Esophagus muscularis mucosa (tissue), 4 donors: ENCODE measurements at regions not wholly inside any gene's neighbourhood (a gene's known extent, or its start where the extent isn't known, plus 50 kb on each side); places are given as distances from the start of the nearest gene placed in this dataset.

ENCODE experiments used
- DNase-seq: peaks from one replicate; pipeline ENCODE4 v3.0.0-alpha.2; 2017; ENCODE audit errors: extremely low spot score
- H3K27ac ChIP-seq, 4 donors: fragments of 200-600 bp; sonication (generic); replicated peaks in 1 of 4; 1 replicate in 3 of 4; 2 replicates in 1 of 4; pipeline ENCODE4 v1.5.1; 2016 to 2019; ENCODE audit warnings: mild to moderate bottlenecking in 1 of 4
- H3K27me3 ChIP-seq, 4 donors: fragments of 200-600 bp; sonication (generic); one replicate each; pipeline versions ENCODE4 v1.5.1 to v1.6.0; 2016 to 2019
- H3K36me3 ChIP-seq, 4 donors: fragments of 200-600 bp; sonication (generic); one replicate each; pipeline ENCODE4 v1.5.1; 2016 to 2019
- H3K4me1 ChIP-seq, 4 donors: fragments of 200-600 bp; sonication (generic); one replicate each; pipeline ENCODE4 v1.5.1; 2016 to 2019
- H3K4me3 ChIP-seq, 4 donors: fragments of 200-600 bp; sonication (generic); 1 replicate in 2 of 4; 2 replicates in 2 of 4; pipeline ENCODE4 v1.5.1; 2016 to 2019; ENCODE audit warnings: mild to moderate bottlenecking in 4 of 4, moderate library complexity in 1 of 4
- H3K9me3 ChIP-seq, 4 donors: fragments of 200-600 bp; sonication (generic); 1 replicate in 3 of 4; 2 replicates in 1 of 4; pipeline ENCODE4 v1.5.1; 2016 to 2019
- EP300 ChIP-seq: sonication (generic); formaldehyde crosslinking; IDR thresholded peaks from one replicate; pipeline ENCODE4 v1.6.1; 2017; ENCODE audit warnings: antibody characterized with exemption
- POLR2A ChIP-seq: fragments of 450-650 bp; IDR thresholded peaks from one replicate; pipeline ENCODE4 v1.6.1; 2017; ENCODE audit warnings: antibody characterized with exemption, moderate library complexity, mild to moderate bottlenecking, low read depth
- POLR2AphosphoS5 ChIP-seq, 2 donors: sonication (generic); formaldehyde crosslinking; IDR thresholded peaks; one replicate each; pipeline ENCODE4 v1.6.1; 2017; ENCODE audit warnings: antibody characterized with exemption in 2 of 2
- WGBS: methylation state at CpG from one replicate; pipeline ENCODE4 v1.1.5; 2018; 5-methylcytosine and 5-hydroxymethylcytosine counted together
- intact Hi-C: fragments of 100-400 bp; cut with DNase I; formaldehyde crosslinking; loops from one replicate; pipeline ENCODE4 v1.15.1; 2023
- TF ChIP-seq, protein P1 (sequence below), 3 experiments: fragments of 200-600 bp in 2 of 3; fragments of 450-650 bp in 1 of 3; sonication (generic) in 2 of 3; IDR thresholded peaks; one replicate each; pipeline ENCODE4 v1.5.1; 2017 to 2019; ENCODE audit warnings: antibody characterized with exemption in 3 of 3, mild to moderate bottlenecking in 2 of 3, moderate library complexity in 1 of 3

DNA sequence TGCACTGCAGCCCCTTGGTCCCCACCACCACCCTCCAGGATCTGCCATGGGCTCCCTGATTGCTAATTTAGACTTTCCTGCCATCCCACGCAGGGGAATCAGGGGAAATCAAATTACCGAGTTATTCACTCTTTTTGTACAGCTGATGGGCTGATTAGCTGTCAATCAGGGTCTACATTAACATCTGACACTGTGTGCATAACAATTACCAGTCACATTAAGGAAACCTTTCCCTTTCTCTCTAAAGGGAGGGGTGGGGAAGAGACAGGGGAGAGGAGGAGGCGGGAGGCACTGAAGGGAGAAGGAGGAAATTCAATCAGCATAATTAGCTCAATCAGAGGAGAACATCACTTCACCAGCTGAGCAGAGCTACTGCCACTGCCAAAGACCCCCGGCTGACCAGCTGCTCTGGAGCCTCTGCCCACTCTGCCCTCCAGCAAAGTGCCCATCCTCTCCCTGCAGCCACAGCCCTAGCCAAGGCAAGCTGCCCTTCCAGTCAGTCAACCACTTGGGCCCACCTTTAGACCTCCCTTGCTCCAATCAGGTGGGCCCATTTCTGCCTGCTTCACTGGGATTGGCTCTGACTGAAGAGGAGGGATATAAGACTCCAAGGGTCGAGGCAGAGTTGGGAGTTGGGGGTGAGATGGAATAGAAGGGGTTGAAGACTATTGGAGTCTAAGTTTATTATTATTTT, 199.3 kb upstream of the ZC3H12A start:
- peaks cover 0 to 8% (median under 1%) of the 10 kb centered on the region in 4 donors for H3K9me3 ChIP-seq
- intact Hi-C loops: no loop called here
- peaks cover 0 to 66% (median 0%) of the 10 kb centered on the region in 4 donors for H3K27me3 ChIP-seq
- WGBS: 73% methylated on average over 5 of the region's 5 CpGs
- no peak for TF ChIP-seq POLR2AphosphoS5 (IDR thresholded peaks at IDR 0.05)
- TF ChIP-seq EP300: no peak
- TF ChIP-seq, protein P1, sequence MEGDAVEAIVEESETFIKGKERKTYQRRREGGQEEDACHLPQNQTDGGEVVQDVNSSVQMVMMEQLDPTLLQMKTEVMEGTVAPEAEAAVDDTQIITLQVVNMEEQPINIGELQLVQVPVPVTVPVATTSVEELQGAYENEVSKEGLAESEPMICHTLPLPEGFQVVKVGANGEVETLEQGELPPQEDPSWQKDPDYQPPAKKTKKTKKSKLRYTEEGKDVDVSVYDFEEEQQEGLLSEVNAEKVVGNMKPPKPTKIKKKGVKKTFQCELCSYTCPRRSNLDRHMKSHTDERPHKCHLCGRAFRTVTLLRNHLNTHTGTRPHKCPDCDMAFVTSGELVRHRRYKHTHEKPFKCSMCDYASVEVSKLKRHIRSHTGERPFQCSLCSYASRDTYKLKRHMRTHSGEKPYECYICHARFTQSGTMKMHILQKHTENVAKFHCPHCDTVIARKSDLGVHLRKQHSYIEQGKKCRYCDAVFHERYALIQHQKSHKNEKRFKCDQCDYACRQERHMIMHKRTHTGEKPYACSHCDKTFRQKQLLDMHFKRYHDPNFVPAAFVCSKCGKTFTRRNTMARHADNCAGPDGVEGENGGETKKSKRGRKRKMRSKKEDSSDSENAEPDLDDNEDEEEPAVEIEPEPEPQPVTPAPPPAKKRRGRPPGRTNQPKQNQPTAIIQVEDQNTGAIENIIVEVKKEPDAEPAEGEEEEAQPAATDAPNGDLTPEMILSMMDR (IDR thresholded peaks at IDR 0.05): no peak
- no peak for TF ChIP-seq POLR2A
- no peak for DNase-seq
- no peak overlapping the region for H3K4me3 ChIP-seq
- H3K27ac ChIP-seq: no peak overlapping the region
- H3K4me1 ChIP-seq: no peaks in the 10 kb centered on the region
- no peaks in the 10 kb centered on the region for H3K36me3 ChIP-seq

DNA sequence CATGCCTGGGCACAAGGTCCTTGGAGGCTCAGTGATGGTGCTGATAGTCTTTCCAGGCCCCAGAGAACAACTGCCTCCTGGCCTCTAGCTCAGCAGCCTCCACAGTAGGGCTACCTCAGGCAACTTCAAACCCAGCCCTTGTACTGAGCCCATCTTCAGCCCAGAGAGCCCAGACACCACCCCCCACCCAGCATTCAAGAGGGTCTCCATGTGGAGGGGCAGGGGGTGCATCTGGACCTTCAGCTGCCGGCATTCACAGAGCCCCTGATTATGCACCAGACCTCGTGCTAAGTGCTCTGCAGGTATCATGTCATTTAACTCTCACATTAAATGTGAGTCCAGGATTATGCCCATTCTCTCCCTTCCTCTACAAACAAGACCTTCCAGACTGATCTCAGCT, 197.0 kb upstream of the ZC3H12A start:
- H3K36me3 ChIP-seq: no peaks in the 10 kb centered on the region
- H3K4me1 ChIP-seq: no peaks in the 10 kb centered on the region
- intact Hi-C loops: no loop called here
- TF ChIP-seq EP300 (no peak), POLR2AphosphoS5 (IDR thresholded peaks at IDR 0.05) (no peak), POLR2A (no peak)
- TF ChIP-seq, protein P1 (IDR thresholded peaks at IDR 0.05): no peak
- no peak overlapping the region for H3K27ac ChIP-seq
- peaks cover 0 to 13% (median 7%) of the 10 kb centered on the region in 4 donors for H3K9me3 ChIP-seq
- H3K27me3 ChIP-seq: peaks cover 0 to 52% (median 0%) of the 10 kb centered on the region in 4 donors
- no peak overlapping the region for H3K4me3 ChIP-seq
- 66% methylated on average over 2 of the region's 2 CpGs for WGBS
- DNase-seq: no peak

GRCh38 chr1:37281354-37281753, 193.0 kb upstream of the ZC3H12A start:
- Histone ChIP-seq H3K4me3 (no peak overlapping the region), H3K9me3 (peaks cover 0 to 13% (median 7%) of the 10 kb centered on the region in 4 donors), H3K36me3 (no peaks in the 10 kb centered on the region), H3K4me1 (no peaks in the 10 kb centered on the region), H3K27ac (no peak overlapping the region), H3K27me3 (peaks cover 0 to 43% (median 0%) of the 10 kb centered on the region in 4 donors)
- WGBS: 23% methylated on average over 3 of the region's 3 CpGs
- no peak for DNase-seq
- intact Hi-C loops: no loop called here
- no peak for TF ChIP-seq EP300
- TF ChIP-seq, protein P1 (IDR thresholded peaks at IDR 0.05): no peak

DNA sequence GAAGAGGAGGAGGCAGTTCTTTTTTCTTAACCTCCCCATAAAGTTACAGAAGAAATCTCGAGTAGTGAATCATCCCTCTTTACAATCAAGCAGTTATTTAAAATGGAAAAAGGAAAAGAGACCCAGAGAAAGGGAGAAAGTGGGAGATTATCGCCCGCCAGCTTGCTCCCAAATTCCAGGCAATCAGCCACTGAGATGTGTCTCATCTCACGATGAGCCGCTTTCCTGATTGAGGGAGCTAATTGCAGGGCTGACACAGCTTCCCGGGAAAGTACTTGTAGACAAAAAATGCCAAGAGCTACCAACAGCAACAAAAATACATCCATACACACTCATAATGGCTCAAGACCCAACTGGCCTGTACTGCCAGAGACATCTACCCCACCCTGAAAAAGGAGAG, 191.6 kb upstream of the ZC3H12A start:
- 59% methylated on average over 6 of the region's 6 CpGs for WGBS
- intact Hi-C loops: no loop called here
- Histone ChIP-seq H3K4me1 (no peaks in the 10 kb centered on the region), H3K36me3 (no peaks in the 10 kb centered on the region), H3K9me3 (peaks cover 0 to 13% (median 7%) of the 10 kb centered on the region in 4 donors), H3K27me3 (peaks cover 0 to 35% (median 0%) of the 10 kb centered on the region in 4 donors), H3K27ac (no peak overlapping the region), H3K4me3 (no peak overlapping the region)
- no peak for DNase-seq
- TF ChIP-seq, protein P1 (IDR thresholded peaks at IDR 0.05): no peak
- no peak for TF ChIP-seq POLR2AphosphoS5 (IDR thresholded peaks at IDR 0.05)
- TF ChIP-seq EP300: no peak
- TF ChIP-seq POLR2A: no peak

DNA sequence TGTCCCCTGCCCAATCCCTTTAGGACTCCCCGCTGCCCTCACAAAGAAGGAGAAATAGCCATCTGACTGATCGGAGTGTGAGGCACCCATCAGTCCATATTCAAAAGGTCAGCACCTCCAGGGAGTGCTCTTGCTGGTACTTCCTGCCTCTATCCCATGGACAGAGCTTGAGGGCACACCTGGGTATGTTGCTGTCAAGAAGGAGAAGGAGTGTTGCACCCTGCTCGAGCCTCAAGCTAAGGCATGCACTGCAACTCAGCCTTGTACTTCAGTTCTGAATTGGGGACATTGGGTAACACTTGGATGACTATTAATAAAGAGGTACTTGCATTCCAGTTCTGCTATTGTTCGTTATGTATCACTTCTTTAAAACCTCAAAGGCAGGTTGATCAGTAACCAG, 190.3 kb upstream of the ZC3H12A start:
- whole genome bisulfite sequencing: 85% methylated on average over 4 of the region's 4 CpGs
- DNase-seq: no peak

More for the DNA sequence above, 190.3 kb upstream of the ZC3H12A start:
- peaks cover 0 to 25% (median 0%) of the 10 kb centered on the region in 4 donors for H3K27me3 ChIP-seq
- no peaks in the 10 kb centered on the region for H3K4me1 ChIP-seq
- H3K9me3 ChIP-seq: peaks cover 0 to 13% (median 7%) of the 10 kb centered on the region in 4 donors
- TF ChIP-seq EP300: no peak
- TF ChIP-seq POLR2AphosphoS5 (IDR thresholded peaks at IDR 0.05): no peak
- TF ChIP-seq POLR2A: no peak
- TF ChIP-seq, protein P1 (IDR thresholded peaks at IDR 0.05): no peak
- H3K4me3 ChIP-seq: no peak overlapping the region
- intact Hi-C loops: no loop called here
- H3K27ac ChIP-seq: no peak overlapping the region
- H3K36me3 ChIP-seq: no peaks in the 10 kb centered on the region
